Cardiac septum (tissue), 1 donor: ENCODE measurements at regions not wholly inside any gene's neighbourhood (a gene's known extent, or its start where the extent isn't known, plus 50 kb on each side); places are given as distances from the start of the nearest gene placed in this dataset.

Experiments
- DNase-seq: peaks from one replicate; pipeline ENCODE4 v3.0.0-alpha.2; 2020; ENCODE audit warnings: low spot score
- intact Hi-C: fragments of 100-400 bp; cut with DNase I; formaldehyde crosslinking; loops from one replicate; pipeline ENCODE4 v1.14.0; 2022
- donor health status: DM: no; HTN: no; CAD: no.

DNA sequence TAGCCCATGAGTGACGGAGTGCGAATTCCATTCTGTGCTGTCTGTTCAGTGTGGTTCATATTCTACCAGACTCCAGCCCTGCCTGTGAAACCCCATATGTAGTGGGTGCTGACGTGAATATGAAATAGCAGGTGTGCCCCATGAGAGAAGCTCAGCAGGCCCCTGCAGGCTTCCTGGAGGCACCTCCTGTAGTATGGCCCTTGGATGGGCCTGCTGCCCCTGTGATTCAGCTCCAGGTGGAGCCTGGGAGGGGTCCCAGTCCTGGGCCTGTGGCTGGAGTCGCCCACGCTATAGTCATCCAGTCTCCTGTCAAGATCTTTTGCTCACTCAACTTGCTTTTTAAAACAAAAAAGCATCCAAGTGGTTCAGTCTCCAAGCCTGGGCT lies 125.5 kb downstream of the GLI2 start:
- no peak for DNase-seq
- intact Hi-C loops, result no loop called here

DNA sequence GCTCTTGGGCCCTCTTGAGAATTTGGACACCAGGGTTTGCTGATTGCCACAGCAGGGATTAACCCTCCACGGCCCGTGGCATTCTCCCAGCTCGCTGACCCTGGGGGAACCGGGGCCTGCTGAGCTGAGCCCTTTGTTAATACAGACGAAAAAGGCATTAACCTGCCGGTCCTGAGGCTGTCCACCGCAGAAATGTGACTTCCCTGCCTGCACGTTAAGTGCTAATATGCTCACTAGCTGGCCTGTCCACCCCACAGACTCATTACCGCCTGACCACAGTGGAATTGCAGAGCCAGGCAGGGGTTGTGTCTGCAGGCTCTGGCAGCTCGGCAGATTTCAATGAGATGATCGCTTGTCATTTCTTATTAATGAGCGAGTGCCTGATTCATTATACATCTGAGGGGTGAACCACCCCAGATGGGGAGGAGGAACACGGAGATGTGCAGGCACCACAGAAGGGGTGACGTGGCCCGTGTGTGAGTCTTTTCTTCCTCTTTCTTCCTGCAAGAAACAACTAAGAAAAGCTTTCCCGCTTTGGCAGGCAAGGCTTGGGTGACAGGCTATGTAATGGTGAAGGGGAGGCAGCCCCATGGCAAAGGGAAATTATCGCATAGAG lies 126.0 kb downstream of the GLI2 start:
- peak; percentile 70 for DNase-seq
- intact Hi-C loops, result no loop called here

DNA sequence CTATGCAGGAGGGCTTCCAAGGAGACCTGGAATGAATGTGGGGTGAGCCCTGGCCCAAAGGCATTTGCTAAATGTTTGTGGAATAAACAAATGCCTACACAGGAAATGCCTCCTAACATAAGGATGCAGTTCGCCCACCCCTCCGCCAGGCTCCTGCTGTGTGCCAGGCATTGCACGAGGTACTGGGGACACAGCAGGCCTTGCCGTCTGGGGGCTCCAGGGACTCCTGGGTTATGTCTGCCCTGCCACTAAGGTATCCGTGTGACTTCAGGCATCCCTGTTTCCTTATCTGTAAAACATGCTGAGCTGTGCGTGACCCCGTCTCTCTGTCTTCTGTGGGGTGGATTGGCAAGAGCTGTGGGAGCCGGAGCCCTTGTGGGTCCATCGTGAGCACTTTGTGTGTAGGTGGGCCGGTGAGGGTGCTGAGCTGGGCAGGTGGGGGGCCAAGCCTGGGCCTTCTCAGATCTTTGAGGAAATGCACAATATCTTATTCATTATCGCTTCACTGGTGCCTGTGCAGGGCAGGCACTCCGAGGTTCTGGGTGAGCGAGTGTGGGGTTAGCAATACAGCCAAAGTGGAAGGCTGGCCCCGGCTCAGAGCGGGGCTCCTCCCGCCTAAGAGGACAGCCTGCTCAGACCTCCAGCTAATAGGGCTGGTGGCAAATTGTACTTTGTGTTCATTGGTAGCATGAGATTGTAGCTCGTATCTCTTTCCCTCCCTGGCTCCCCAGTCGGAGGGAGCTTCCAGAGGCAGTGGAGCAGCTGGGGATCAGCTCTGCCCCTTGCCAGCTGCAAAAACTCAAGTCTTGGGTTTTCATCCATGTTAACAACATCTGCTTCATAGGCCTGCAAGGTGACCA lies 126.8 kb downstream of the GLI2 start:
- peak; percentile 59 for DNase-seq
- intact Hi-C loops, result no loop called here

DNA sequence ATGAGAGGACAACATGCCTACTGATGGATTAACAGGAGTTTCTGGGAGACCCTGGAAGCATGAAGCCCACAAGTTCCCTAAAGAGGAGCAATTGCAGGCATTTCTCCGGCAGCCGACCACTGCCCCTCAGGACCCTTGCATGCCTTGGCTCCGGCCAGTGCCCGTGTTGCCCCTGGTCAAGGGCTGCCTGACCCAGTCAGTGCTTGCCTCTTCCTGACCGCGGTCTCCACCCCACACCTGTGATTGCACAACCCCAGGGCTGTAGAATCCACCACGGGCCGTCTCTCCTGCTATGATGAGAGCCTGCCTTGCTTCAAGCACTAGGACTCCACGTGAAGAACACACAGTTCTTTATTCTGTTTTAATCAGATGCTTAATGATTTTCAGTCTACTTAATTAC lies 127.5 kb downstream of the GLI2 start:
- intact Hi-C loops, result no loop called here

DNA sequence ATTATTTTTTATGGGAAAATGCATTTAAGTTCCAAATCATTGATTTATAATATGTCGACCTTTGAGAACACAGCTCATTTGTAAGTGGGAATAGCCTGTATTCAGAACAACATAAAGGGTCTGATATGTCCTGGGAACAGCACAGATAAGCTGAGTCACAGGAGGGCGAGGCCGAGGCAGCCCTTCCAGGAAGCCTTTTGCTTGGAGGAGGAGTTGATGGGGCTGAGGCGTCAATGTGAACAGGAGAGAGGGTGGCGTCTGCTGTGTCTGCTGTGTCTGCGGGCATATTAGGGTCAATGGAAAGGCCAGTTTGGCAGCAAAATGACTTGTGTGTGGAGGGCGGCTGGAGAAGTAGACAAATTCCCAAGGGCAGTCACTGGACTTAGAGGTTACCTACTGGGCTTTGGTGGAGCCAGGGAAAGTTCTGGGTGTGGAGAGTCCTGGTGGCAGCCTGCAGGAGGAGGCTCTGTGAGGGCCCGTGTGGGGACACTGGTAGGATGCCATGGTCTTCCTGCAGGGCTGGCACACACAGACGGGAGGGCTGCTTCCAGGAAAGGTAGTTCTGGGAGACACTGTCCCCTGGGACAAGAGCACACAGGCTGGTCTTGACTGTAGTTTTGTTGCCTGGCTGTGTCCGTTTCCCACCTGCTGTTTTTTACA lies 128.1 kb downstream of the GLI2 start:
- no peak for DNase-seq
- intact Hi-C loops, result no loop called here

More for the DNA sequence above, 127.5 kb downstream of the GLI2 start:
- peak; percentile 63 for DNase-seq

DNA sequence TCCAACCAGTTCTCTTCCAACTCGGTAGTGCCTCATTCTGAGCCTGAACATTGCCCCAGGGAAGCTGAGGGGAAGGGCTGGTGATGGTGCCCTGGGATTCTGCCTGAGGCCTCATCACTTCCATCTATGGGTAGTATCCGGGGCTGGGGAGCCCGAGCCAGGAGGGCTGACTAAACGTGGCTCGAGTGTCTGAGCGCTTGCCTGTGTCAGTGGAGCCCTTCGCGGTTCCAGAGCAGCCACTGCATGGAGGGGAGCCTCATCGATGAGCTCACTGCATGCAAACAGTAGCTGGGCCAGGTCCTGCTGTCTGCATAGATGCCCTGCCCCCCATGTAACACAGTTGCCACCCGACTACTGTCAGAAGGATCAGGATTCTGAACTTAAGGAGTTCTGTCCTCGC lies 129.3 kb downstream of the GLI2 start:
- no peak for DNase-seq
- intact Hi-C loops, result no loop called here

DNA sequence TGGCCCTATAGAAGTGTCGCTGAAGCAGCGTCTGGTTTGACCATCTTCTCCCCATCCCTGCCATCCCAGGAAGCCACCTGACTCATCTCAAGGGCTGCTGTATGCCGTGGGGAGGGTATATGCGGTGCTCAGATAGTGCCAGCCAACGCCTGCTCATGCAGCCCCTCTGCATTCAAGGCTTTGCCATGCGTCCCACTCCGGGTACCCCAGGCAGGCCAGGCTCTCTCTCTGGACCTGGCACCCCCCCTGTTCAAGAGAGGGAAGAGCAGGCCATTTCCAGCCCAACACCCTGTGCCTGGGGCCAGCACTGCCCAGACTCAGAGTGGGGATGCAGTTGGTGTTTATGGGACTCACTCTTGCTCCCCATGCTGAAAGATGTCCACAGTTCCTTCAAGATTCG lies 130.0 kb downstream of the GLI2 start:
- intact Hi-C loops, result loop anchor here (2.0 kb wide), 1 partner anchor 131 kb away; the partner anchor contains the start of gene GLI2
- no peak for DNase-seq

DNA sequence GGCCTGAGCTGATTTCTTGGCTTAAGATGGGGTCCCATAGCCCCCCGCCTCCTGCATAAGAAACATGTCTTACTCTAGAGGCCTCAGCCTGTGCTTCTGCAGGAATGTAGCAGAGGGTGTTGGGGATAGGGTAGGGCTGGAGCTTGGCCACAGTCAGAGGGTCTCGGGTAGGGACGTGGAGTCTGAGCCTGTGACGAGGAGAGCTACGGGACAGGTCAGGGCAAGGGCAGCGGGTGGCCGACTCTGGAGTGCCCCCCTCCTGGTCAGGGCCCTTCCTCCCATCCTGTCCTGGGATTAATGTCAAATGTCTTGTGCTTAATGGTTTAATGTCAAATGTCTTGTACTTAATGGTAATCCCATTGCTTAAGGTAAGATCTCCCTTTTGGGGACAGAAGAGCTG lies 130.4 kb downstream of the GLI2 start:
- intact Hi-C loops, result loop anchor here (2.0 kb wide), 1 partner anchor 131 kb away; the partner anchor contains the start of gene GLI2
- DNase-seq, result no peak

DNA sequence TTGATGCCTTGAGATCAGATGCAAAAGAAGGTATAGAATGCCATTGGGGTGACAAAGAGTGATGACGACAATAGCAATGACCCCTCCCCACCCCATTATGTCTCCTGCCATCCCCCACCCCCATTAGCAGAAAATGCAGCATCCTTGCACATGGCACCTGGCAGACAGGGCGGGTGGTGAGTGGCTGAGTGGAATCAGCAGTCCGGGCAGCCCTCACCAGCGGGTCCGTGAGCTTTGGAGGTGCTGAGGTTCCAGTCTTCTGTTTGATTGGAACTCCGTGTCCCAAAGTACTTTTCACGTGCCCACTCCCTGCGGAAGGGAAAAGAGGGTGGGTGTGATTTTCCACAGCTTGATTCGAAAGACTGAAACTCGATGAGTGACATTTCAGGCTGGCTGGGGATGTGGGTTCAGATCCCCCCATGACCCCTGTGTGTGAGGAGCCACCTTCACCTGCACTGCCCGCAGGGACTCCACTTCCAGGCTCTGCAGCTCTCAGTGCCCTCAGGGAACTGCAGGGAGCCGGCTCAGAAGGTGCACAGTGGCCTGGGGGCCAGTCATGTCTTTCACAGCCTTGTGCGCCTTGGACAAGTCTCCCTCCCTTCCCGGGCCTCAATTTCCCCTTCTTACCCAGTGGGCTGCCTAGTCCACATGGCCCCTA lies 130.9 kb downstream of the GLI2 start:
- intact Hi-C loops, result loop anchor here (2.0 kb wide), 1 partner anchor 132 kb away; the partner anchor contains the start of gene GLI2

DNA sequence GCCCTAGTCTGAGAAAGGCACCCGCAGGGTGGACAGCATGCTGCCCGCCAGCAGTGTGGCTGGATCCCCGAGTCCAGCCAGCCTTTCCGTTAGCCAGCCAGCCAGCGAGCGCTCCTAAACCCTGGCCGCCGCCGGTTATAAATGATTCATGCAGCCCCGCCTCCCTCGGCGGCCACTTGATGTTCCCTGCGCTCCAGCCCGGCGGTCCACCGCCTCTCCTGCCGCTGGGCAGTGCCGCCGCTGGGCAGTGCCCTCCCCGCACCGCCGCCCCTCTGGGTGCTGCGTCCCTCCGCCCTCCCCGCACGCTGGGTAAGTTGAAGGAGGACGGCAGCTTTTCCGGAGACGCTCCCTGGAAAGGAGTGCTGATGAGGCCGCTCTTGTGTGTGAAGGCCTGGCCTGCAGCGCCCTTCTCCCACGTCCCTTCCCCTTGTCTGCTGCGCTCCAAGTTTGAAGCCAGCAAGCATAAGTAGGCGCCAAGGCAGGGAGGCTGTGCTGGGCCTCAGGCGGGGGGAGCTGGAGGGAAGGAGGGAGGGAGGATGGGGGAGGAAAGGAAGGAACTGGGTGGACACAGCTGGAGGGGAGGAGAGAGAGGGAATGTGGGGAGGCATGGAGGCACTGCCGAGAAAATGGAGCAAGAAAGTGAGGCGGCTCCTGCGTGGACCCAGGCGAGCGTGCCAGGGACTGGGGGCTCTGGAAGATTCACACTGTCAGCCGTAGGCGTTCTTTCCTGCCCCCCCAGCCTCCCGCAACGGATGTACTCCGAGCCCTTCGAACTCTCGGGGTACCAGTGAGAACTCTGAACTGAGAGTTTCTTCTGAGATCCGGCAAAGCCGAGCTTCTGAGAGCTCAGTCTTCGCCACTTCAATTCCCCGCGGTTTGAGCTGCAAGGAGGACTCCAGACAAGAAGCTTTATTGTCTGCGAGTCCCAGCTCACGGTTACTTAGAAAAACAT lies 131.9 kb downstream of the GLI2 start:
- intact Hi-C loops, result loop anchor here (2.0 kb wide), 1 partner anchor 133 kb away; the partner anchor contains the start of gene GLI2
- no peak for DNase-seq

More for the DNA sequence above, 130.9 kb downstream of the GLI2 start:
- DNase-seq, result no peak

DNA sequence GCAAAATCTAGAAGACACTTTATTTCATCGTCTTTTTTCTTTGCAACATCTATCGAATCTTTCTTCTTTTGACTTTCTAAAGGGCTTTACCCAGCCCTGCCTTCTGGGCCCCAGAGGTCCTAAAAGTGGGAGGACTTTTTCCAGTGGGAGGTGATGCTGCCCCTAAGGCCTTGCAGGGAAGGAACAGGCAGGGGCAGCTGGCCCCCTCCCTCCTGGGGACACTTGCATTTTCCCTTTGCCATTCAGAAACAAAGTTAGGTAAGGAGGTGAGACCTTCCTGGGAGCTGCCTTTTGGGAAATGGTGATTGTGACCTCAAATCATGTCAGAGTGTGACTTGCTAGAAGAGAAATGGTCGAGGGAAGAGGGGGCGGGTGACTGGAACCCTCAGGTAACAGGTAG lies 132.7 kb downstream of the GLI2 start:
- intact Hi-C loops, result no loop called here
- no peak for DNase-seq

DNA sequence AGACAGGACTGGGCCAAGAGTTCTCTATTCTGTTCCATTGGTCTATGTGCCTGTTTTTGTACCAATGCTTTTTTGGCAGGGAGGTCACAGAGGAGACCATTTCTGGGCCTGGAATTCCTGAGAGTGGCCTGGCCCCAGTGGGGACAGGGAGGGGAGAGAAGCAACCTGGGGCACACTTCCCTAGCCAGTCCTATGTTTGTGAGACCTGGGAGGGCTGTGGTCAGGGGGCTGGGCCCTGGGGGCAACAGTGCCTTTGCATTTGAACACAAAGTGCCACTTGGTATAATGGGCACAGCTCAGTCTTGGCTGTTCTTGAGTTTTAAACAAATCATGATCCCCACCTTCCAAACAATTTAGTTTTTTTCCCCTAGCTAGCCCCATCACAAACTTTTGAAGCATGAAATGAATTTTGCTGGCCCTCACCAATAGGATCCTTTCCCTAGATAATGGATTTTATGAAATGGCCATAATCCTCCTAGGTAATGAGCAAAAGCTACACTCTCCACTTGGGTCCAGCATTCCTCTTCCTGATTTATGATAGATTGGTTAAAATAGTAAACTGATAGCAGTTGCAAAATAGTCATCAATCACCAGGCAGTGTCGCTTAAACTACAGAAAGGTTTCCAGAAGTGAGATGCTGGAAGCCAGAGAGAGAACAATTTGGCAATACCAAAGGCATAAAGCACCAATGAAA lies 133.5 kb downstream of the GLI2 start:
- intact Hi-C loops, result no loop called here
- no peak for DNase-seq

DNA sequence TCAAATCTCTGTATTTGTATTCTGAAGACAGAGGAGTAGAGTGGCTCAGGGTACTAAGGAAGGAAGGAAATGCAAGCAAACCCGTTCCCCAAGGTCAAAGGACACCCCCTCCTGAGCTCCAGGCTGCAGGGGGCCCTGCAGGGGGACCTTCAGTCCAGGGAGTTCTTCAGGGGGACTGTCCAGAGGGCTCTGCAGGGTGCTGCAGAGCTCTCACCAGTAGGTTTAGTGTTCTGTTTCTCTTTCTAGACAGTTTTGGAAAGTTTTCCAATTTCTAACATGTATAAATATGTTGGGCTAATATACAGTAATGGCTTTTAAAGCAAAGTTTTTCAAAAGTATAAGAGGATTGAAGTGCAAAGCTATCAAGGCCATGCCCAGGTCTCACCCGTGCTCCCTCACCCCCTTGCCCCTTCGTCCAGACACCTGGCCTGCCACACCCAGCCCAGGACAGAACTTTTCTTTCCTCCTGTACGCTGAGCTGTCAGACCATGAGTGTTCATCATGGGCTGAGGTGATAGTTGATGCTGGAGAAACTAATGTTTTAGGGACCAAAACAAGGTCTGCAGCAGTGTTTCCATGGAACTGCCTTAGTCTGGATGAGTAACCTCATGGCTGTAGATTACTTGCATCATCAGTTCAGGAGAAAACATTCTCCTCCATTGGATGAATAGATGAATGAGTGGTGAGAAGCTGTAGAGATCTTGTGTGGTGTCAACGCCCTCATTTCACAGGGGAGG lies 134.2 kb downstream of the GLI2 start:
- DNase-seq, result no peak
- intact Hi-C loops, result no loop called here

DNA sequence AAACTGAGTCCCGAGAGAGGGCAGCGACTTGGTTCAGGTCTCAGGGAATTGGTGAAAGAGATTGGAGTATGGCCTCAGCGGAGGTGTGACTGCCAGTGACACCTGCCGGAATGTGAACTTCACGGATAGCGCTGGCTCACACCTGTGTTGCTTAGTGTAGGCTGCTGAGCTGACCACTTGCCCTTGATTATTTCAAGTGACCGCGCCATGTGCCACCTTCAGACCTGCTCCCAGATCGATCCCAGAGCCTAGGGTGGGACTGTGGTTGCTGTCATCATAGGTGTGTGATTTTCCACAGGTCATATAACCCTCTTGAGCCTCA lies 134.8 kb downstream of the GLI2 start:
- intact Hi-C loops, result no loop called here
- no peak for DNase-seq

DNA sequence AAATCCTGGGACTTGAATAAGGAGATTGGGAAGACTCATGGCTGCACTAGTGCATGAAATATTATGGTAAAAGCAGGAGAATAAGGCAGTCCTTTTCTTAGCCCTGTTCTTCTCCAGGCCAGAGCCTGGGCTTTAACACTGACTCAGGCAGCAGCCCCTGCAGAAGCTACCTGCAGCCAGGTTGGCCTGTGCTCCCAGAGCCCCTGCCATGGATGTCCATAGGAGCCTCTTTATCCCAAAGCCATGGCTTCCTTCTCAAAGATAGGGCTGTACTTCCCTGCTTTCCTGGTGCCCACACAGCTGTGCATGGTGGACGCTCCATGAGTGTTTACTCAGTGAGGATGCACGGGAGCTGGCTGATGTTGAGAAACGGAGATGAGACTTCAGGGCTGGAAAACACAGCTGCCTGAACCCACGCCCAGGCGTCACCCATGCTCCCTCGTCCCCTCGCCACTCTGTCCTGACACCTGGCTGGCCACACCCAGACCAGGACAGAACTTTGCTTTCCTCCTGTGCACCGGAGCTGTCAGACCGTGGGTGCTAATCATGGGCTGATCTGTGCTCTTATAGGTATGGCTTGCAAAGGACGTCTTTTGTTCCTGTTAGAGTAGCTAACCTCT lies 135.5 kb downstream of the GLI2 start:
- no peak for DNase-seq
- intact Hi-C loops, result no loop called here

DNA sequence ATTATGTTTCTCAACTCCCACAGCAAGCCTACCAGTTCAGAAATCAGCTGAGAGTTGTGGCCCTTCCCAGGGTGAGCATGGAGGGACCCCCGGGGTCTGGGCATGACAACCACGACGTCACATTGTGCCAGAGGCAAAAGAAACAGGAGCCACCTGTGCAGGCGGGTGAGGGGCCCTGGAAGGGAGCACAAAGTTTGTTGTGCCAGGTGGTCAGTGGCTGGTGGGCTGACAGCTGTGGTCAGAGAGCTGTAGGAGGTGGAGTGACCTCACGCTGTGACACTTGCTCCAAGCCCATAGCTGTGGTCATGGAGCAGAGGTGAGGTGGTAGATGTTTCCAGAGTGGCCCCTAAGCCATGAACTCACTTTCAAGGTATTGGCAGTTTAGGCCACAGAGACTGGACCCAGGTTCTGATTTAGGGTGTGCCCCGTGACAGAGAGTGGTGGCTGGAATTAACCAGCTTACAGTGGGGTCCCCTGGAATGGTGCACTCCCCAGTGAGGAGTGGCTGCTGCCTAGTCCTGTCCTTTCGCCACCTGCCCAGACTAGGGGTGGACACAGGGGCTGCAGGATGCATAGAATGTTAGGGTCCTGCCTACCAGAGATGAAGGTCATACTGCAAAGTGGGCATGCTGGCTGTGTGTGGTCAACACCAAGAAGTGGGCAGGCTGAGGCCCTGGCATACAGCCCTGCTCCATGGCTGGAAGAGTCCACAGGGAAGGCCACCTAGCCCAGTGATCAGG lies 136.4 kb downstream of the GLI2 start:
- intact Hi-C loops, result no loop called here
- DNase-seq, result no peak
